ENCODE measurements at regions not wholly inside any gene's neighbourhood (a gene's known extent, or its start where the extent isn't known, plus 50 kb on each side); places are given as distances from the start of the nearest gene placed in this dataset.

DNA sequence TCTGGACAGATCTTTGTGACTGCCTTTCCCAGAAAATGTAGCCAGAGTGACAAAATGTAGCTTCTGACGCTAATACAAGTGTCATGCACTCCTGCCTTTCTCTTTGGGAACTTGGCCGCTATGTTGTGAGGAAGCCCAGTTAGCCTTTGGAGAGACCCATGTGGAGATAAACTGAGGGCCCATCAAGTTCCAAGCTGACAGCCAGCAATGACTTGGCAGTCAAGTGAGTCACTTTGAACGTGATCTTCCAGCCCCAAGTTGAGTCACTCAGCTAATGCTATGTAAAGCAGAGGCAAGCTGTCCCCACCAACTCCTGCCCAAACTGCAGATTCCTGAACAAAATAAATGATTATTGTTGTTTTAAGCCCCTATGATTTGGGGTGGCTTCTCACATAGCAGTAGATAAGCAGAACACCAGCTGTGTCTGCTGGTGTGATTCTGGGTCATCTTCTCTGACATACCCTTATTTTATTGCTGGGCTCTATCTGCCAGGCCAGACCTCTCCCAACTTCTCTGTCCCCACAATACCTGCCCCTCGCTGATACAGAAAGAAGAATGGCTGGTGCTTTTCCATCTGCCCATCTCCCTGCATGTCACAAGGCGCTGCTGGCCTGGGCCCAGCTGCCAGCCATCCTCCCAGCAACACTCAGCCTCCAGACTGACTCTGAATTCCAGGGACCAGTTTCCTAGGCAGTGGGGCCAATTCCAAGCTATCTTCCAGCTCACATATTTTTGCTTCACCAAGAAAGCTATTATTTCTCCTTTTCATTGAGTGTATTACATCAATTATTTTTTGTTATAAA, 274.8 kb downstream of the LRFN2 start:
- DNase-seq, result no peak

- DNase-seq, result peak; percentile 68 to 70
Measured at GRCh38 chr6:40308533-40309306, 278.4 kb downstream of the LRFN2 start.

- DNase-seq, result no peak
Measured at GRCh38 chr6:40307712-40308111, 279.5 kb downstream of the LRFN2 start.

DNA sequence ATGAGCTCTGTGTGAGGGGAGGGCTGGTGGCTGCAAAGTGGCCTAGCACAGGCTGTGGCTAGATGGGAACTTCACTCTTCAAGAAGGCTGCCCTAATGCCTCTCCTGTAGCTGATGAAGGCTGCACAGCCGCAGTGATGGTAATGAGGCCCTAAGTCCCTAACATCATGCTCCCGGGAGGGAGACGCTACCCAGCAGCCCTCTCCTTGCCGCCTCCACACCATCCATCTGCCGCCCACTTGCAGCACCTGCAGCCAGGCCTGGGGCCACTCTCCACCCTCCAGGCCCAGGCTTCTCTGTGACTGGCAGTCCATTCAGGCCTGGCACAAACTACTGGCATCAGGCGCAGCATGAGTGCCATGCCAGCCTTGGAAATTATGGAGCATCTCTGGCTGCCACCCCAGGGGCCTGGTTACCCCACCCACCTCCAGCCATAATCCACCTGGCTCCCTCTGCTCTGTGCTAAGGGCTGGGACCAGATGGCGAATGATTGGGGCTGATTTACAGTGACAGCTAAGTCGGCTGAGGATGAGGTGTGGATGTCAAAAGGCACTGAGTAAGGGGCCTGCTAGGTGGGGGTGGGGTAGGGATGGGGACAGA, 284.2 kb downstream of the LRFN2 start:
- no peak for DNase-seq

GRCh38 chr6:40299681-40300080, 287.5 kb downstream of the LRFN2 start:
- no peak for DNase-seq

DNA sequence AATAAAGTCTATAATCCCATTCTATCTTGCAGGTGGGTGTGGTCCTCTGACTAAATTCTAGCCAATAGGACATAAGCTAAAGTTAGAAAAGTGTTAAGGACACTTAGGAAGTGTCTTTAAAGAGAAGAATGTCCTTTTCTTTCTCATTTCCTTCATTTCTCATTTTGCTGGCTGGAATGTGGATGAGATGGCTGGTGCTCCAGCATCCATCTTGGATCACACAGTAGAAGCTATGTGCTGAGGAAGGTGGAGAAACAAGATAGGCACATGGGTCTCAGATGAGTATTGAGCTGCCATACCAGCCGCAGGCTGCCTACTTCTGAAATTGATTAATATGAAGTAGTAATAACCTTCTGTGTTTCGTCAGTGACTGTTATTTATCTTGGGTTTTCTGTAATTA, 289.0 kb downstream of the LRFN2 start:
- DNase-seq, result no peak

DNA sequence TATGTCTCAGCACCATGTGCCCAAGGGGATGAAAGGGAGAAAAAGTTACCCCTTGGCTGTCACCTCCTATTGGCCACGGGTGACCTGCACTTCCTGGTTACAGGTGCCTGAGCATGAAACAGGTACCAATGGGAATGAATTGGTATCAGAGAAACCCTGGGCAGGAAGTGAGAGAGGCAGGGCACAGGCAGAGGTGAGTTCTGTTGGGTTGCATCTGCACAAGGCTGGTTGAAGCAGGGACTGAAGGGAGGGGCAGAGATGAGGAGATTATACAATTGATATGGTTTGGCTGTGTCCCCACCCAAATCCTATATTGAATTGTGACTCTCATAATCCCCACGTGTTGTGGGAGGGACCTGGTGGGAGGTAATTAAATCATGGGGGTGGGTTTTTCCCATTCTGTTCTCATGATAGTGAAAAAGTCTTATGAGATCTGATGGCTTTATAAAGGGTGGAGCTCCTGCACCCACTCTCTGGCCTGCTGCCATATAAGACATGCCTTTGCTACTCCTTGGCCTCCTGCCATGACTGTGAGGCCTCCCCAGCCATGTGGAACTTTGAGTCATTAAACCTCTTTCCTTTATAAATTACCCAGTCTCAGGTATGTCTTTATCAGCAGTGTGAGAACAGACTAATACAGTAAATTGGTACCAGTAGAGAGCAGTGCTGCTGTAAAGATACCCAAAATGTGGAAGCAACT, 291.8 kb downstream of the LRFN2 start:
- DNase-seq, result no peak

DNA sequence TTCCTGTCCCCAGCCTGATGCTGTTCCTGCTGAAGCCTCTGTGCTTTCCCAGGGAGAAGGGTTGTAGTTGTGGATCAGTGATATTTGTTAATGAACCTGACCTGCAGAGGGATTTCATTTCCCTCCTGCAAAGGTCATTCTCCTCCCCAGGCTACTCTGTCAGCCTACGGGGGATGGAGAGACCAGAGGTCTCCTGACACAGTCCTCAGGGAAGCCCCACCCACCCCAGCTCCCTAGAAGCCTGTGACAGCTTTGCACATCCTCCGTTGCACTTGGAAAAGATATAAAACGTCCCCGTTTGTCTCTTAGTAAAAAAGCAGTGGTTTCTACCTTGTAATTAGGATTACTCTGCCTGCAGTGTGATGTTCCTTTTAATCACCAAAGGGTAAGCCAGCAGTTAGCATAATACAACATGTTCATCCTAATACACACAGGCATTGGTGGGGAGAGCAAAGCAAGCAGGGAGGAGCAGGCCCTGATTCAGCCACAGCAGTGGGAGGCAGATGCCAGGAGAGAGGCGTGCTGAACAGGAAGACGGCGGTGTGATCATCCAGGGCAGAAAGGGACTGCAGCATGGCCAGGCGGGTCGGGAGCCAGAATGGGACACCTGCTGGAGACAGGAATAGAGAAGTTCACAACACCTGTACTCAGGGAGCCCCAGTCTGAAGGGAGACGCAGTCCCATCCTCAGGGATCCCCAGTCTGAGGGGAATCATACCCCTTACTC, 293.5 kb downstream of the LRFN2 start:
- DNase-seq, result no peak

- no peak for DNase-seq
Measured at GRCh38 chr6:40293060-40293459, 294.1 kb downstream of the LRFN2 start.

DNA sequence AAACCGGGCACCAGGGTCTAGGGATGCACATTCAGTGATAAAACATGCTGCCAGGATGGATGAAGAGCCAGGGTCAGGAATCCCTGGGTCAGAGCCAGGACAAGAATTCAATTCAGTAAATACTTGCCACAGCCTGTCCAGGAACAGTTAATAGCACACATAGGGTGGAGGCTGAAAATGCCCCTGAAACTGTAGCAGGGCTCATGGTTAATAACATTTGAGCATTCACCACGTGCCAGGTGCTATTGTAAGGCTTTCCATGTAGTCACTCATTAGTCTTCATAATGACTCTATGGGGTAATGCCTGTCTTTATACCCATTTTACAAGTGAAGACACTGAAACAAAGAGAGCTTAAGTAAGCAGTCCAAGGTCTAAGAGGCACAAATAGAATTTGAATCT, 296.3 kb downstream of the LRFN2 start:
- no peak for DNase-seq

GRCh38 chr6:40288919-40289318, 298.2 kb downstream of the LRFN2 start:
- no peak for DNase-seq

DNA sequence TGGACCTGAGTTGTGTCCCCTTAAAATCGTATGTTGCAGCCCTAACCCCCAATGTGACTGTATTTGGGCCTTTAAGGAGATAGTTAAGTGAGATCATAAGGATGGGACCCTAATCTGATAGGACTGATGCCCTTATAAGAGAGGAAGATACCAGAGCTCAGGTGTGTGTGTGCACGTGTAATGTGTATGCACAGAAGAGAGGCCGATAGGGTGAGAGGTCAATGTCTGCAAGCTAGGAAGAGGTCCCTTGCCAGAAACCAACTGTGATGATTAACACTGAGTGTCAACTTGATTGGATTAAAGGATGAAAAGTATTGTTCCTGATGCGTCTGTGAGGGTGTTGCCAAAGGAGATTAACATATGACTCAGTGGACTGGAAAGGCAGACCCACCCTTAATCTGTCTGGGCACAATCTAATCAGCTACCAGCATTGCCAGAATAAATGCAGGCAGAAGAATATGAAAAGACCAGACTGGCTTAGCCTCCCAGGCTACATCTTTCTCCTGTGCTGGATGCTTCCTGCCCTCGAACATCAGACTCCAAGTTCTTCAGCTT, 299.8 kb downstream of the LRFN2 start:
- DNase-seq, result no peak

GRCh38 chr6:40286721-40287120, 300.4 kb downstream of the LRFN2 start:
- DNase-seq, result no peak

GRCh38 chr6:40285996-40286395, 301.2 kb downstream of the LRFN2 start:
- DNase-seq, result no peak

DNA sequence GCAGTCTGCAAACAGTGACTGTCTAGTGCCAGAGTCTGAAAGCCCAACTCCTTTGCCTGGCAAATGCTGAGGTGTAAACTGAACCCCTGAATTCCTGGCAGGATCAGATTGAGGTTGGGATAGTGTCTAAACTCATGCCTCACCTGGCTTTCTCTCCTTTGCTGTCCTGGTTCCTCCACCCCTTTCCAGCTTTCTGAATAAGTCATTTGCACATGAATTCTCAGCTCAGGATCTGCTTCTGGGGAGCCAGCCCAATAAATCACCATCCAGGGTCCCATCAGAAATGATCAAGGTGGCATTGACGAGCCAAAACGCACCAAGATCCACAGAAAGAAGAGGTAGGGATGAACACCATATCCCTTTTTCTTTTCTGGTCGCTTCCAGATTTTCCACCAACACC, 301.6 kb downstream of the LRFN2 start:
- no peak for DNase-seq

GRCh38 chr6:40282986-40283385, 304.2 kb downstream of the LRFN2 start:
- DNase-seq, result no peak

DNA sequence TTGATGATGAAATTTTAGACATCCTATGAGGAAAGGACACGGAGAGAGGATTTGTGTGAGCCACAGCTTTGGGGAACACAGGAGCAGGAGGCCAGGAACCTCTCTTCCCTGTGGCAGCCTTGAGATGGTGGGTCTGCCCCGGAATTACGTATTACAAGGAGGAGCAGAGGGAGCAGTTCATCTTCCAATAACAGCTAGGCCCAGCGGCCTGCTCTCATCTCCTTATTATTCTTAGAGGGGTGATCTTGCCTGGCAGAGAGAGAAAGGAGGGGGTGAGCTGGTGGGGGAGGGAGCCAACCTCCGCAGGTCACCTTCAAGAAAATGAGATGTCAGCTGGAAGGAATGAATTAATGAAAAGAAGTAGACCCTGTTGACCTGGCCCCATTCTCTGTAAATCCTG, 305.8 kb downstream of the LRFN2 start:
- no peak for DNase-seq

GRCh38 chr6:40280231-40280630, 306.9 kb downstream of the LRFN2 start:
- no peak for DNase-seq

DNA sequence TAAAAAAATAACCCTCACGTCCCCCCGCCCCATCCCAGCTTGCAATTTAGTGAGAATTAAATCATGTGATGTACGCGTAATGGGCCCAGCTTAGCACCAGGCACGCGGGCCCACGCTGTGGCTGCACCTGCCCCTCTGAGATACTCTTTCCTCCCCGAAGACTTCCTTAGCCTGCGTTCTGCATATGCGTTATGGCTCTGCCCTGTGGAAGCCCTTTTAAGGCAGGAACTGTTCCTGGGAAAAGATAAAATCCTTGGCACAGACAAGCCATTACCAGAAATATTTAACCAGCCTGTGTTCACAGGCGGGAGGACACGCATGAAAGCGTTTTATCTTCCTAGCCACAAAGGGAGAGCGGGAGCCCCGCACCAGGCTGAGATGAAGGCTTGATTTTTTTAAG, 311.0 kb downstream of the LRFN2 start:
- no peak for DNase-seq

DNA sequence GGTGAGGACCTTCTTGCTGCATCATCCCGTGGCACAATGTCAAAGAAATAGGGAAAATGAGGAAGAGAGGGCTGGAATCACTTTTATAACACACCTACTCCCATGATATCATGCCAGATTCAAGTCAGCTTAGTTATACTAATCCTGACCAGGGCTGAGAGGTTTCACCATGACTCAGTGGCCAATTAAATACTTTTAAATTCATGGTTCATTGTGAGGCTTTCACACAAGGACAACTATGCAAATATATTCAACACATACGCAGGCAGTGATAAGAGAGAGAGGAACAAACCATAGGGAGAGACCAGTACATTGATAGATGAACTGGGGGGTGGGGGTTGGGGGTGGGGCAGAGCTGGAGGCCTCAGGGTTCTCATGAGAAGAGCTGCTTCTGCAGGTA, 313.1 kb downstream of the LRFN2 start:
- DNase-seq, result no peak

GRCh38 chr6:40268614-40269013, 318.6 kb downstream of the LRFN2 start:
- DNase-seq, result no peak

GRCh38 chr6:40268166-40268565, 319.0 kb downstream of the LRFN2 start:
- DNase-seq, result no peak
